ENCODE measurements at regions not wholly inside any gene's neighbourhood (a gene's known extent, or its start where the extent isn't known, plus 50 kb on each side); places are given as distances from the start of the nearest gene placed in this dataset.

GRCh38 chr4:116866106-116866505 lies 219.3 kb downstream of the TRAM1L1 start:
- TF ChIP-seq, protein P1, sequence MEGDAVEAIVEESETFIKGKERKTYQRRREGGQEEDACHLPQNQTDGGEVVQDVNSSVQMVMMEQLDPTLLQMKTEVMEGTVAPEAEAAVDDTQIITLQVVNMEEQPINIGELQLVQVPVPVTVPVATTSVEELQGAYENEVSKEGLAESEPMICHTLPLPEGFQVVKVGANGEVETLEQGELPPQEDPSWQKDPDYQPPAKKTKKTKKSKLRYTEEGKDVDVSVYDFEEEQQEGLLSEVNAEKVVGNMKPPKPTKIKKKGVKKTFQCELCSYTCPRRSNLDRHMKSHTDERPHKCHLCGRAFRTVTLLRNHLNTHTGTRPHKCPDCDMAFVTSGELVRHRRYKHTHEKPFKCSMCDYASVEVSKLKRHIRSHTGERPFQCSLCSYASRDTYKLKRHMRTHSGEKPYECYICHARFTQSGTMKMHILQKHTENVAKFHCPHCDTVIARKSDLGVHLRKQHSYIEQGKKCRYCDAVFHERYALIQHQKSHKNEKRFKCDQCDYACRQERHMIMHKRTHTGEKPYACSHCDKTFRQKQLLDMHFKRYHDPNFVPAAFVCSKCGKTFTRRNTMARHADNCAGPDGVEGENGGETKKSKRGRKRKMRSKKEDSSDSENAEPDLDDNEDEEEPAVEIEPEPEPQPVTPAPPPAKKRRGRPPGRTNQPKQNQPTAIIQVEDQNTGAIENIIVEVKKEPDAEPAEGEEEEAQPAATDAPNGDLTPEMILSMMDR (IDR thresholded peaks at IDR 0.05), result no peak
- TF ChIP-seq POLR2A (IDR thresholded peaks at IDR 0.05), result no peak
- TF ChIP-seq EP300 (IDR thresholded peaks at IDR 0.05), result no peak

Measured in tibial nerve (tissue), 4 donors.